Stomach (tissue), 4 donors: ENCODE measurements at regions not wholly inside any gene's neighbourhood (a gene's known extent, or its start where the extent isn't known, plus 50 kb on each side); places are given as distances from the start of the nearest gene placed in this dataset.

ENCODE experiments used
- CTCF ChIP-seq, 7 experiments: fragments of 450-650 bp in 4 of 7; fragments of 200-600 bp in 3 of 7; sonication (generic) in 3 of 7; IDR thresholded peaks; one replicate each; pipeline ENCODE4 v1.5.1; 2016 to 2019; ENCODE audit warnings: antibody characterized with exemption in 7 of 7, control low read depth in 2 of 7, mild to moderate bottlenecking in 1 of 7
- EP300 ChIP-seq: sonication (generic); formaldehyde crosslinking; IDR thresholded peaks from one replicate; pipeline ENCODE4 v1.6.1; 2017; ENCODE audit warnings: antibody characterized with exemption
- POLR2AphosphoS5 ChIP-seq, 3 donors: sonication (generic); formaldehyde crosslinking; IDR thresholded peaks; one replicate each; pipeline ENCODE4 v1.6.1; 2016; ENCODE audit warnings: antibody characterized with exemption in 3 of 3

GRCh38 chr7:115097175-115097671 is 175.3 kb downstream of the MDFIC start:
- no peak for TF ChIP-seq CTCF (IDR thresholded peaks at IDR 0.05)
- no peak for TF ChIP-seq EP300
- no peak for TF ChIP-seq POLR2AphosphoS5 (IDR thresholded peaks at IDR 0.05)
